GM18498 (cell line): ENCODE measurements at regions not wholly inside any gene's neighbourhood (a gene's known extent, or its start where the extent isn't known, plus 50 kb on each side); places are given as distances from the start of the nearest gene placed in this dataset.
"Not testable (repeated sequence)": the region's sequence is repeated elsewhere in the genome, so short reads cannot be mapped to it uniquely, and the experiment has no call there.

ENCODE experiments used
- ATAC-seq: cut with Tn5 transposase; IDR thresholded peaks from one replicate; pipeline ENCODE4 v1.9.1; 2021; ENCODE audit warnings: mild to moderate bottlenecking, moderate library complexity; ENCODE audit not compliant: unreplicated experiment

- no peak for ATAC-seq
Observed at GRCh38 chr6:168916576-168917211, 337.0 kb downstream of the THBS2 start.

- no peak for ATAC-seq
Observed at GRCh38 chr6:168915855-168916254, 337.8 kb downstream of the THBS2 start.

- ATAC-seq: no peak
Observed at GRCh38 chr6:168915242-168915641, 338.4 kb downstream of the THBS2 start.

- ATAC-seq: no peak
Observed at GRCh38 chr6:168913866-168914469, 339.7 kb downstream of the THBS2 start.

GRCh38 chr6:168913231-168913865 is 340.3 kb downstream of the THBS2 start:
- not testable (repeated sequence) for ATAC-seq

- ATAC-seq: no peak
Observed at GRCh38 chr6:168909288-168909687, 344.4 kb downstream of the THBS2 start.

GRCh38 chr6:168908887-168909286 is 344.8 kb downstream of the THBS2 start:
- ATAC-seq: no peak

GRCh38 chr6:168908166-168908565 is 345.5 kb downstream of the THBS2 start:
- ATAC-seq: no peak

- ATAC-seq: no peak
Observed at GRCh38 chr6:168906391-168906790, 347.3 kb downstream of the THBS2 start.

- ATAC-seq: no peak
Observed at GRCh38 chr6:168905451-168906090, 348.1 kb downstream of the THBS2 start.

GRCh38 chr6:168903613-168904345 is 349.9 kb downstream of the THBS2 start:
- no peak for ATAC-seq

GRCh38 chr6:168902075-168902474 is 351.6 kb downstream of the THBS2 start:
- ATAC-seq: no peak

- ATAC-seq: no peak
Observed at GRCh38 chr6:168901076-168901475, 352.6 kb downstream of the THBS2 start.

GRCh38 chr6:168896321-168896720 is 357.3 kb downstream of the THBS2 start:
- ATAC-seq: no peak

- peak; percentile 99 for ATAC-seq
Observed at GRCh38 chr6:168895102-168895812, 358.4 kb downstream of the THBS2 start.

GRCh38 chr6:168892031-168892430 is 361.6 kb downstream of the THBS2 start:
- ATAC-seq: no peak

- ATAC-seq: no peak
Observed at GRCh38 chr6:168890981-168891365, 362.7 kb downstream of the THBS2 start.

GRCh38 chr6:168890306-168890980 is 363.2 kb downstream of the THBS2 start:
- no peak for ATAC-seq

- no peak for ATAC-seq
Observed at GRCh38 chr6:168888786-168889345, 364.8 kb downstream of the THBS2 start.

- ATAC-seq: no peak
Observed at GRCh38 chr6:168888102-168888501, 365.5 kb downstream of the THBS2 start.
